ENCODE measurements at regions not wholly inside any gene's neighbourhood (a gene's known extent, or its start where the extent isn't known, plus 50 kb on each side); places are given as distances from the start of the nearest gene placed in this dataset.

DNA sequence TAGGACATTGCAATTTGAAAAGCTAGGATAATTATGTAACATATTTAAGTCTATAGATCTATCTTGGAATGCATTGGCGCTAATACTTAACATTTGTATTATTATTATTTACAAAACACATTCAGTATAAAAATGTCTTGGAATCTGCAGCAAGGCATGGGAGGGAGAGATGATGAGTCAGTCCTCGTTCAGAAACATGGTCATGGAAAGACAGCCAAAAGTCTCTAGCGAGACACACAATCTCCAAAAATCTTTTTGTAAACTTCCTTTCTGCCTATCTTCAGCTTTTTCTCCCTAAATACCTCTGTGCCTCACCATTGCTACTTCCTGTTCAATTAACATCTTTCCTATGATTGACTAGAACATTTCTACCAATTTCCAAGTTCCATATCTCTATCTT, 188.4 kb upstream of the CACNA2D1 start:
- TF ChIP-seq, protein P1, sequence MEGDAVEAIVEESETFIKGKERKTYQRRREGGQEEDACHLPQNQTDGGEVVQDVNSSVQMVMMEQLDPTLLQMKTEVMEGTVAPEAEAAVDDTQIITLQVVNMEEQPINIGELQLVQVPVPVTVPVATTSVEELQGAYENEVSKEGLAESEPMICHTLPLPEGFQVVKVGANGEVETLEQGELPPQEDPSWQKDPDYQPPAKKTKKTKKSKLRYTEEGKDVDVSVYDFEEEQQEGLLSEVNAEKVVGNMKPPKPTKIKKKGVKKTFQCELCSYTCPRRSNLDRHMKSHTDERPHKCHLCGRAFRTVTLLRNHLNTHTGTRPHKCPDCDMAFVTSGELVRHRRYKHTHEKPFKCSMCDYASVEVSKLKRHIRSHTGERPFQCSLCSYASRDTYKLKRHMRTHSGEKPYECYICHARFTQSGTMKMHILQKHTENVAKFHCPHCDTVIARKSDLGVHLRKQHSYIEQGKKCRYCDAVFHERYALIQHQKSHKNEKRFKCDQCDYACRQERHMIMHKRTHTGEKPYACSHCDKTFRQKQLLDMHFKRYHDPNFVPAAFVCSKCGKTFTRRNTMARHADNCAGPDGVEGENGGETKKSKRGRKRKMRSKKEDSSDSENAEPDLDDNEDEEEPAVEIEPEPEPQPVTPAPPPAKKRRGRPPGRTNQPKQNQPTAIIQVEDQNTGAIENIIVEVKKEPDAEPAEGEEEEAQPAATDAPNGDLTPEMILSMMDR (IDR thresholded peaks at IDR 0.05): no peak
- DNase-seq (ENCODE audit: low spot score): no peak
- H3K4me3 ChIP-seq: no peak overlapping the region
- H3K27ac ChIP-seq: no peak overlapping the region

DNA sequence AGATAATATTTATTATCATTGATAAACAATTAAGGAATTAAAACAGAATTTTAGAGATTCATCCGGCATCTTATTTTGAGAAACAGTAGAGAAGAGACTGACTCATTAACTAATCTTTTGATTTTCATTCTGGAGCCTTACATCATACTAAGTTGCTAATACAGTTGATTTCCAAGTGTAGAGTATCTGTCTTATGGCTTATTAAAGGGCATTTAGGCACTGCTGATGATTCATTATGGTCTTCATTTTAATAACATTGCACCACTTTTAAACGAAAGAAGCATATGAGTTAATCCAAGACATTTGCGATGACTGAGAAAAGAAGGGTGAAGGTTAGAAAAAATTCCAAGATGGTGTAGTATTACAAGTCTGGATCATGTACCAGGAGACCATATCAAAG, 186.0 kb upstream of the CACNA2D1 start:
- no peak for DNase-seq (ENCODE audit: low spot score)
- TF ChIP-seq, protein P1 (IDR thresholded peaks at IDR 0.05): no peak
- H3K4me3 ChIP-seq: no peak overlapping the region
- H3K27ac ChIP-seq: no peak overlapping the region

DNA sequence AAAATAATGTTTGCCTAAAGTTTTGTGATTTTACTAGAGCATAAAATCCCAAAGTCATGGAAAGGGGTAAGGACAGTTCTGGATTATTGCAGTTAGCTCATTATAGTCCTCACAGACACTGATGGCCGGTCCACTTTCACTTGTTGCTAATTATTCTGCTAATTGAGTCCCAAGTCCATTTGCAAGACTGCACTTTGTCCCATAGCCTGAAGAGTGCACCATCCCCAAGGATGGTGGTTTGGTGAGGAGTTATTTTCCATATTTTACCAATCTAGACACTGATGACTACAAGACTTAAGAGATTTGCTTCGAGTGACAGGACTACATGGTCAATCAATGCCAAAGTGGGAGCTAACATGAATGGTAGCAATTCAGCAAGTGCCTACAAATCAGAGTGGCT, 181.8 kb upstream of the CACNA2D1 start:
- DNase-seq (ENCODE audit: low spot score): no peak
- TF ChIP-seq, protein P1 (IDR thresholded peaks at IDR 0.05): no peak
- Histone ChIP-seq H3K27ac (no peak overlapping the region), H3K4me3 (no peak overlapping the region)

DNA sequence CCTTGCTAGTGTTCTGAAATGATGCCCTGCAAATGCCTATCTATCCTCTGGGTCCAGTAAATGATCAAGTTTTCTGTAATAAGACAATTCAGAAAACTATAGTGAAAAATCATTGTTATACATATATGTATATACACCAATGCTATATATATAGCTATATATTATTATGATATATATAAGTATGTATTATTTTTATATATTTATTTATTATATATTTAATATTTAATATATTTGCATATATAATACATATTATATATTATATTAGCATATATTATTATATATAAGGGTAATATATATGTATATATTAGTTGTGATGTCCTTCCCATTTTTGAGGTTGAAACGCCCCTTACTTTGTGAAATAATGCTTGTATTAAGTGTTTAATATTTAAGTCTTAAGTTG, 181.4 kb upstream of the CACNA2D1 start:
- no peak for DNase-seq (ENCODE audit: low spot score)
- TF ChIP-seq, protein P1 (IDR thresholded peaks at IDR 0.05): no peak
- Histone ChIP-seq H3K27ac (no peak overlapping the region), H3K4me3 (no peak overlapping the region)

DNA sequence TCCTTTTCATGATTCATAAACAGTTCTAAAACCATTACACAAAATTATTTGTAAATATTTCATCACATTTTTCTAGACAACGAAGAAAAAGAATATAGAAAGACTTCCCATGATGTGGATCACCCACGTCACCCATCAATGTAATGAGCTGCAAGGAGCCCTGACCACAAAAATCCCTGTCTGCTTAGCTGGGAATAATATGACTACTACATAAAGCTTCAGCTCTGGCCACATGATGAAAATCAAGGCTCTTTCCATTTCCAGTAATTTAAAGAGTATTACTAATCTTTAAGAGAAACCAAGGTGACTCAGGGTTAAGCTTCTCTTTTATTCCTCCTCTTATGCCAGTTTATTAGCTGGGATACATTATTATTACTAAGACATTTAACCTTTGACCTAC, 180.8 kb upstream of the CACNA2D1 start:
- Histone ChIP-seq H3K27ac (no peak overlapping the region), H3K4me3 (no peak overlapping the region)
- no peak for DNase-seq (ENCODE audit: low spot score)
- TF ChIP-seq, protein P1 (IDR thresholded peaks at IDR 0.05): no peak

DNA sequence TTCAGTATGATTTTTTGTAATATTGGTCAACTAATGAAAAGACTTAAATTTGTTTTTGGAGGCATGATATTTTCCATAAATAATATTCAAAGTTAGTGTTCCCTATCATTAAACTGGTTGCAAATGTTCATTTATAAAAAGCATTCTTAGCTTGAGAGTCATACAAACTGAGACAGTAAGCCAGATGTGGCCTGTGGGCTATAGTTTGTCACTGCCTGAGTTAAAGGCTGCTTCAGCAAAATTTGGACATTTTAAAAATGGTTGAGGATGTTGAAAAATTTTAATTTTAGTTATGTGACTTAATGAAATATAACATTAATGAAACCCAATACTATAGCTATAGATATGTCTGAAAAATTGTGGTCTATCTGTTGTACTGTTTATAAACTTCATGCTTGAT, 180.2 kb upstream of the CACNA2D1 start:
- Histone ChIP-seq H3K27ac (no peak overlapping the region), H3K4me3 (no peak overlapping the region)
- no peak for DNase-seq (ENCODE audit: low spot score)
- TF ChIP-seq, protein P1 (IDR thresholded peaks at IDR 0.05): no peak

DNA sequence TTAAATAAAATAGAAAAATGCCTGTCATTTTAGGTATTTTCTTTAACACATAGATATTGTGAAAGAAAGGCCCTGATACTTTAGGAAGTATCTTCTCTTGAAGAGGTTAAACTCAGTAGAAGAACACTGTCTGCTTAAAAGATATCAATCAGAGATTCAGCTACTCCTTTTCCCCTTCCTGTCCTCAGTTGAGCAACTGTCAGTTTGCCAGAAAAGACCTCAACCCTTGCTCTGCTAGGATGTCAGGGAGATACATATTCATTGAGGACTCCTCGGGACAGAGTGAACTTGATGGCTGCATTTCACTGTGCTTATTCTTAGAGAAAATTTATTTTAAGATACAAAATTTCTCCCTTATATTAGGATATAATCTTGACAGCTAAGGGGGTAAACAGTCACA, 173.6 kb upstream of the CACNA2D1 start:
- DNase-seq (ENCODE audit: low spot score): no peak
- Histone ChIP-seq H3K27ac (no peak overlapping the region), H3K4me3 (no peak overlapping the region)
- TF ChIP-seq, protein P1 (IDR thresholded peaks at IDR 0.05): no peak

Measured in coronary artery (tissue), 2 donors.